GM12864 (cell line): ENCODE measurements at regions not wholly inside any gene's neighbourhood (a gene's known extent, or its start where the extent isn't known, plus 50 kb on each side); places are given as distances from the start of the nearest gene placed in this dataset.
"Not testable (repeated sequence)": the region's sequence is repeated elsewhere in the genome, so short reads cannot be mapped to it uniquely, and the experiment has no call there.

ENCODE experiments used
- DNase-seq: peaks from one replicate; pipeline ENCODE4 v3.0.0-alpha.2; 2011; ENCODE audit warnings: low read depth
- H3K4me3 ChIP-seq: 2 replicates; pipeline ENCODE4 v1.5.1; 2011; ENCODE audit warnings: mild to moderate bottlenecking, low read depth, low read length, control low read depth
- CTCF ChIP-seq: IDR thresholded peaks from 2 replicates; pipeline ENCODE4 v1.5.1; 2011; ENCODE audit warnings: low read depth, mild to moderate bottlenecking, moderate library complexity, low read length, control low read depth, inconsistent platforms; ENCODE audit errors: missing control alignments

GRCh38 chr16:88200896-88201185, 181.9 kb upstream of the ZNF469 start:
- no peak overlapping the region for H3K4me3 ChIP-seq
- no peak for DNase-seq
- no peak for TF ChIP-seq CTCF

- not testable (repeated sequence) for H3K4me3 ChIP-seq, DNase-seq
These were observed 181.1 kb upstream of the ZNF469 start for GRCh38 chr16:88201611-88202010.

- no peak for TF ChIP-seq CTCF
- H3K4me3 ChIP-seq = no peak overlapping the region
- no peak for DNase-seq
These were observed 180.5 kb upstream of the ZNF469 start for GRCh38 chr16:88202207-88202745.

- not testable (repeated sequence) for DNase-seq, H3K4me3 ChIP-seq
These were observed 179.7 kb upstream of the ZNF469 start for GRCh38 chr16:88202856-88203681.

- not testable (repeated sequence) for H3K4me3 ChIP-seq, DNase-seq
These were observed 178.3 kb upstream of the ZNF469 start for GRCh38 chr16:88204131-88205110.

- not testable (repeated sequence) for DNase-seq, H3K4me3 ChIP-seq
These were observed 177.3 kb upstream of the ZNF469 start for GRCh38 chr16:88205482-88205881.

GRCh38 chr16:88206006-88206405, 176.8 kb upstream of the ZNF469 start:
- DNase-seq, H3K4me3 ChIP-seq: not testable (repeated sequence)

- not testable (repeated sequence) for H3K4me3 ChIP-seq
These were observed 176.2 kb upstream of the ZNF469 start for GRCh38 chr16:88206516-88206915.

GRCh38 chr16:88208112-88208511, 174.6 kb upstream of the ZNF469 start:
- DNase-seq = no peak
- H3K4me3 ChIP-seq = no peak overlapping the region
- no peak for TF ChIP-seq CTCF

More at GRCh38 chr16:88206516-88206915, 176.2 kb upstream of the ZNF469 start:
- not testable (repeated sequence) for DNase-seq

- not testable (repeated sequence) for DNase-seq, H3K4me3 ChIP-seq
These were observed 174.0 kb upstream of the ZNF469 start for GRCh38 chr16:88208776-88209175.

GRCh38 chr16:88209579-88209978, 173.2 kb upstream of the ZNF469 start:
- DNase-seq, H3K4me3 ChIP-seq: not testable (repeated sequence)

GRCh38 chr16:88213937-88214336, 168.8 kb upstream of the ZNF469 start:
- not testable (repeated sequence) for DNase-seq, H3K4me3 ChIP-seq

GRCh38 chr16:88221001-88221761, 161.6 kb upstream of the ZNF469 start:
- not testable (repeated sequence) for DNase-seq, H3K4me3 ChIP-seq

GRCh38 chr16:88223696-88224095, 159.1 kb upstream of the ZNF469 start:
- not testable (repeated sequence) for H3K4me3 ChIP-seq, DNase-seq
